Vagina (tissue), 2 donors: ENCODE measurements at regions not wholly inside any gene's neighbourhood (a gene's known extent, or its start where the extent isn't known, plus 50 kb on each side); places are given as distances from the start of the nearest gene placed in this dataset.

ENCODE experiments used
- POLR2A ChIP-seq, 2 donors: fragments of 450-650 bp; IDR thresholded peaks; one replicate each; pipeline ENCODE4 v1.6.1; 2017; ENCODE audit warnings: antibody characterized with exemption in 2 of 2, mild to moderate bottlenecking in 2 of 2, moderate library complexity in 2 of 2
- TF ChIP-seq, protein P1 (sequence below), 3 experiments: fragments of 450-650 bp in 2 of 3; fragments of 200-600 bp in 1 of 3; sonication (generic) in 1 of 3; IDR thresholded peaks; one replicate each; pipeline ENCODE4 v1.5.1; 2017 to 2019; ENCODE audit warnings: antibody characterized with exemption in 3 of 3, mild to moderate bottlenecking in 2 of 3, moderate library complexity in 2 of 3

DNA sequence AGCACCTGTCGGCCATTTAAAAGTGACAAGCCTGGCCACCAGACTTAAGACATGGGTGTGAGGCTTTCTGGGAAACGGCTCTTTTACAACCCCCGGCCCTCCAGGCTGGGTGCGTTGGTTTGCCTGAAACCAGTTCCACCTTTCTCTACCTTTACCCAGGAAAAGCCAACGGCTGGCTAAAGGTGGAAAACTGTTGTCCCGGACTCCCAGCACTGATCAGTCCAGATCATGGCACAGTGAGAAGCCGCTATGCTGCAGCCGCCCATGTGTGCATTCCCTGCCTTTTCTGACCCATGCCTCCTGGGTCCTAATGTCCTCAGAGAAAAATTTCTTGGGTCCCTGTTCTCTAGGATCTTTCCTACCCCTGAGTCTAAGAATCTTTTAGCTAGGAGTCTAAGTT, 655.7 kb upstream of the HS3ST5 start:
- TF ChIP-seq, protein P1, sequence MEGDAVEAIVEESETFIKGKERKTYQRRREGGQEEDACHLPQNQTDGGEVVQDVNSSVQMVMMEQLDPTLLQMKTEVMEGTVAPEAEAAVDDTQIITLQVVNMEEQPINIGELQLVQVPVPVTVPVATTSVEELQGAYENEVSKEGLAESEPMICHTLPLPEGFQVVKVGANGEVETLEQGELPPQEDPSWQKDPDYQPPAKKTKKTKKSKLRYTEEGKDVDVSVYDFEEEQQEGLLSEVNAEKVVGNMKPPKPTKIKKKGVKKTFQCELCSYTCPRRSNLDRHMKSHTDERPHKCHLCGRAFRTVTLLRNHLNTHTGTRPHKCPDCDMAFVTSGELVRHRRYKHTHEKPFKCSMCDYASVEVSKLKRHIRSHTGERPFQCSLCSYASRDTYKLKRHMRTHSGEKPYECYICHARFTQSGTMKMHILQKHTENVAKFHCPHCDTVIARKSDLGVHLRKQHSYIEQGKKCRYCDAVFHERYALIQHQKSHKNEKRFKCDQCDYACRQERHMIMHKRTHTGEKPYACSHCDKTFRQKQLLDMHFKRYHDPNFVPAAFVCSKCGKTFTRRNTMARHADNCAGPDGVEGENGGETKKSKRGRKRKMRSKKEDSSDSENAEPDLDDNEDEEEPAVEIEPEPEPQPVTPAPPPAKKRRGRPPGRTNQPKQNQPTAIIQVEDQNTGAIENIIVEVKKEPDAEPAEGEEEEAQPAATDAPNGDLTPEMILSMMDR (IDR thresholded peaks at IDR 0.05): no peak
- TF ChIP-seq POLR2A (IDR thresholded peaks at IDR 0.05): no peak
